HL-60 (cell line): ENCODE measurements at regions not wholly inside any gene's neighbourhood (a gene's known extent, or its start where the extent isn't known, plus 50 kb on each side); places are given as distances from the start of the nearest gene placed in this dataset.

Experiments used
- DNase-seq, 2 experiments: peaks; one replicate each; pipeline ENCODE4 v3.0.0-alpha.2; 2010 to 2020; ENCODE audit warnings: low read depth in 1 of 2, low spot score in 1 of 2
- H3K27ac ChIP-seq: fragments of 250-450 bp; sonication (Bioruptor Pico); replicated peaks from 2 replicates; pipeline ENCODE4 v1.5.1; 2020; ENCODE audit warnings: mild to moderate bottlenecking, moderate library complexity
- H3K27me3 ChIP-seq: fragments of 250-450 bp; sonication (Bioruptor Pico); 2 replicates; pipeline ENCODE4 v1.5.1; 2021; ENCODE audit warnings: mild to moderate bottlenecking, moderate library complexity; ENCODE audit not compliant: insufficient read depth, poor library complexity, severe bottlenecking
- H3K4me3 ChIP-seq: replicated peaks from 2 replicates; pipeline ENCODE4 v1.5.1; 2011; ENCODE audit warnings: mild to moderate bottlenecking, control low read depth, low read length; ENCODE audit not compliant: insufficient read depth
- CTCF ChIP-seq: IDR thresholded peaks from one replicate; pipeline ENCODE4 v1.5.1; 2011; ENCODE audit warnings: low read length, control low read depth, inconsistent platforms; ENCODE audit not compliant: insufficient read depth
- GABPA ChIP-seq: IDR thresholded peaks from 2 replicates; pipeline ENCODE4 v1.6.1; 2012; ENCODE audit warnings: low read depth
- POLR2AphosphoS5 ChIP-seq: IDR thresholded peaks from 2 replicates; pipeline ENCODE4 v1.6.1; 2012; ENCODE audit warnings: low read depth
- REST ChIP-seq: IDR thresholded peaks from 2 replicates; pipeline ENCODE4 v1.6.1; 2012; ENCODE audit warnings: low read depth; ENCODE audit not compliant: insufficient replicate concordance
- SPI1 ChIP-seq: IDR thresholded peaks from 2 replicates; pipeline ENCODE4 v1.6.1; 2012; ENCODE audit warnings: low read depth, mild to moderate bottlenecking, borderline replicate concordance

DNA sequence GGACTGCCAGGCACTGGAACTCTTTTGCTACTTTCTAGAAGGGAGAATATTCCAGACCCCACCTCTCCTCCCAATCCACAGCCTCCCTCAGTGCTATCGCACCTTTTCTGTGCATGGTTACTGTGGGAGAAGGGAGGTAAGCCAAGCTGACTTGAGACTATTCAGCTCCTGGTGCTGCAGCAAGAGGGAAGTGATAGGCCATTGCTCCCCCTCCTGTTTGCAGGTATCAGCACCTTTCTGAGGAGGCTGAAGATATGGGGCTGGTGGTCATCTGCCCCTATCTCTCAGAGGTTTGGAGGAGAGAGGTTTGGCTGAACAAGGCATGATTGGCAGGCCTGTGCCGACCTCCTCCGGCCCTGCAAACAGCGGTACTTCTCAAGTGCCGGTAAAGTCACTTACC is 103.3 kb upstream of the GATB start:
- TF ChIP-seq REST, result no peak
- TF ChIP-seq CTCF, result no peak
- no peak for TF ChIP-seq GABPA
- TF ChIP-seq SPI1, result no peak
- no peak for TF ChIP-seq POLR2AphosphoS5
- DNase-seq, result no peak
- Histone ChIP-seq H3K4me3 (no peak overlapping the region), H3K27me3 (no peaks in the 10 kb centered on the region), H3K27ac (no peak overlapping the region)

- no peak for TF ChIP-seq POLR2AphosphoS5
- no peak for TF ChIP-seq GABPA
- no peak for TF ChIP-seq CTCF
- no peak for TF ChIP-seq REST
- TF ChIP-seq SPI1, result no peak
- Histone ChIP-seq H3K27ac (no peak overlapping the region), H3K27me3 (no peaks in the 10 kb centered on the region), H3K4me3 (no peak overlapping the region)
- no peak for DNase-seq
Observed at GRCh38 chr4:151862766-151863165, 102.0 kb upstream of the GATB start.

DNA sequence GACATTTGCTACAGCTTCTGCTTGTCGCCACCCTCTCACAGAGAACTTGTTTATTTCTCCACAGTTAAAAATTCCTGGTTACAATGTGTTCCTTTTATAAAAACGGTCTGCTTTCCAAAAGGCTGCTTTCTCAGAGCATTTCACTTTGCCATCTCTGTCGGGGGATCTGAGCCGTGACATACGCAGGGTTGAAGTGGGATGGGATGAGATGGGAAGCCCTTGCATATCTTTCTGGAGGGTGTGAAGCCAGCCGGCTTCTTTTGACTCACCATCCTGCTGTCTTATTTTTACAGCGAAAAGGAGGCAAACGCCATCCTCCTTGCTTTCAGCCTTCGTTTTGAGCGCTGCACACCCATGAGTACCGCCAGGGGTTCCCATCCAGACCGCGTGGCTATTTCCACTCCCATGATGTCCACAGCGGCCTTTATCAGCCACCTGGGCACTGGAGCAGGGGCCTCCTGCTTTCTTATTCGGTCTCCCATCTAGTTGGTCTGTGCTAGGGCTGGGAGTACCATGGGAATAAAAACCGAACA is 99.8 kb upstream of the GATB start:
- no peak for TF ChIP-seq SPI1
- TF ChIP-seq POLR2AphosphoS5, result no peak
- no peak for TF ChIP-seq GABPA
- no peak for TF ChIP-seq CTCF
- no peak for DNase-seq
- Histone ChIP-seq H3K27me3 (no peaks in the 10 kb centered on the region), H3K27ac (no peak overlapping the region), H3K4me3 (no peak overlapping the region)

DNA sequence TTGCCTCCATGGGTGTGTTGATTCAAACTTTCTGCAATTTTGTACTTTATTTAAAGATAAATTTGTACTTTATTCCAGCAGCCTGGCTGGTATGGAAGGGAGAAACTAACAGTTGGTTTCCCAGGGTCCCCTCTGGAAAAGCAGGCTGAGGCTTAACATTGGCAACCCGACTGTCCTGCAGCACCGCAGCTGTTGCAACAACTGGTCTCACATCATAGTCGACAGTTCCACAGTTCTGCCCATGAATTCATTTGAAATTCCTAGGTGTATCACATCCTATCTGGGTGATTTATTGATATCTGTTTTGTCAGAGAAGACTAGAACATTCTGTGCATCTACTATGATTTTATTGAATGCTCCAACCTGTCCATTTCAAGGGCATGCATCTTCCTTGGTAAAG is 98.8 kb upstream of the GATB start:
- DNase-seq, result no peak
- Histone ChIP-seq H3K4me3 (no peak overlapping the region), H3K27ac (no peak overlapping the region), H3K27me3 (no peaks in the 10 kb centered on the region)
- TF ChIP-seq REST (no peak), CTCF (no peak), GABPA (no peak), SPI1 (no peak), POLR2AphosphoS5 (no peak)
